Neural cell (in vitro differentiated cells): ENCODE measurements at regions not wholly inside any gene's neighbourhood (a gene's known extent, or its start where the extent isn't known, plus 50 kb on each side); places are given as distances from the start of the nearest gene placed in this dataset.

ENCODE experiments used
- H2AFZ ChIP-seq: fragments of 200-600, 300-800 bp; sonication (generic), shearing (Covaris generic); 2 replicates; pipeline ENCODE4 v1.6.0; 2014; ENCODE audit warnings: low read depth, mild to moderate bottlenecking, antibody characterized with exemption, low read length, moderate library complexity
- H3F3A ChIP-seq: fragments of 200-600 bp; shearing (Covaris generic); 2 replicates; pipeline ENCODE4 v1.6.1; 2016; ENCODE audit warnings: mild to moderate bottlenecking, moderate library complexity, mixed read lengths, antibody characterized with exemption, low read length; ENCODE audit not compliant: insufficient read depth, poor library complexity, severe bottlenecking
- H3K27ac ChIP-seq: fragments of 200-600, 300-800 bp; sonication (generic), shearing (Covaris generic); 2 replicates; pipeline ENCODE4 v1.5.1; 2014; ENCODE audit warnings: mild to moderate bottlenecking, low read length, moderate library complexity
- H3K27me3 ChIP-seq: fragments of 300-800, 200-600 bp; sonication (generic), shearing (Covaris generic); 2 replicates; pipeline ENCODE4 v1.6.0; 2014; ENCODE audit warnings: mild to moderate bottlenecking, low read depth, low read length, moderate library complexity; ENCODE audit not compliant: insufficient read depth
- H3K36me3 ChIP-seq: fragments of 300-800, 200-600 bp; sonication (generic), shearing (Covaris generic); 2 replicates; pipeline ENCODE4 v1.5.1; 2014; ENCODE audit warnings: mild to moderate bottlenecking, antibody characterized with exemption, low read length, moderate library complexity; ENCODE audit not compliant: insufficient read depth
- H3K4me2 ChIP-seq: fragments of 300-800, 200-600 bp; sonication (generic), shearing (Covaris generic); 2 replicates; pipeline ENCODE4 v1.6.0; 2014; ENCODE audit warnings: mild to moderate bottlenecking, low read length
- H3K4me3 ChIP-seq: fragments of 300-800, 200-600 bp; sonication (generic), shearing (Covaris generic); 2 replicates; pipeline ENCODE4 v1.5.1; 2014; ENCODE audit warnings: mild to moderate bottlenecking, low read length, moderate library complexity
- H3K79me2 ChIP-seq: fragments of 200-600 bp; shearing (Covaris generic); replicated peaks from 2 replicates; pipeline ENCODE4 v1.6.0; 2014; ENCODE audit warnings: mild to moderate bottlenecking, low read length, moderate library complexity; ENCODE audit not compliant: insufficient read depth
- H3K9ac ChIP-seq: fragments of 300-800, 200-600 bp; sonication (generic), shearing (Covaris generic); 2 replicates; pipeline ENCODE4 v1.6.1; 2016; ENCODE audit warnings: mild to moderate bottlenecking, low read length, mixed read lengths
- H3K9me2 ChIP-seq: fragments of 200-600 bp; shearing (Covaris generic); 2 replicates; pipeline ENCODE4 v1.6.1; 2016; ENCODE audit warnings: mild to moderate bottlenecking, low read length, mixed read lengths; ENCODE audit not compliant: insufficient read depth
- H3K9me3 ChIP-seq: fragments of 200-600, 300-800 bp; sonication (generic), shearing (Covaris generic); 2 replicates; pipeline ENCODE4 v1.6.1; 2016; ENCODE audit warnings: mild to moderate bottlenecking, mixed run types, low read length, moderate library complexity, mixed read lengths
- H4K20me1 ChIP-seq: fragments of 200-600 bp; shearing (Covaris generic); 2 replicates; pipeline ENCODE4 v1.6.1; 2016; ENCODE audit warnings: mild to moderate bottlenecking, mixed run types; ENCODE audit not compliant: insufficient read depth
- CTCF ChIP-seq: fragments of 450-650 bp; IDR thresholded peaks from 2 replicates; pipeline ENCODE4 v1.5.1; 2014; ENCODE audit warnings: antibody characterized with exemption, mild to moderate bottlenecking, moderate library complexity; ENCODE audit not compliant: poor library complexity, severe bottlenecking
- EP300 ChIP-seq: fragments of 450-650 bp; conservative IDR thresholded peaks from 2 replicates; pipeline ENCODE4 v1.6.1; 2014; ENCODE audit warnings: antibody characterized with exemption, mild to moderate bottlenecking, moderate library complexity; ENCODE audit not compliant: poor library complexity, severe bottlenecking
- EZH2 ChIP-seq: fragments of 200-600, 300-800 bp; shearing (Covaris generic), sonication (generic); IDR thresholded peaks from 2 replicates; pipeline ENCODE4 v1.6.1; 2014; ENCODE audit warnings: antibody characterized with exemption, low read length, borderline replicate concordance, mild to moderate bottlenecking; ENCODE audit not compliant: insufficient read depth, poor library complexity, severe bottlenecking
- MXI1 ChIP-seq: fragments of 450-650 bp; conservative IDR thresholded peaks from 2 replicates; pipeline ENCODE4 v1.6.1; 2014; ENCODE audit warnings: antibody characterized with exemption, mild to moderate bottlenecking; ENCODE audit not compliant: poor library complexity, severe bottlenecking
- POLR2AphosphoS5 ChIP-seq: IDR thresholded peaks from 2 replicates; pipeline ENCODE4 v1.6.1; 2012
- RAD21 ChIP-seq: fragments of 450-650 bp; conservative IDR thresholded peaks from 2 replicates; pipeline ENCODE4 v1.6.1; 2014; ENCODE audit warnings: antibody characterized with exemption, mild to moderate bottlenecking, moderate library complexity
- REST ChIP-seq: IDR thresholded peaks from 2 replicates; pipeline ENCODE4 v1.6.1; 2012; ENCODE audit warnings: borderline replicate concordance
- SMC3 ChIP-seq: fragments of 450-650 bp; conservative IDR thresholded peaks from 2 replicates; pipeline ENCODE4 v1.6.1; 2014; ENCODE audit warnings: antibody characterized with exemption, mild to moderate bottlenecking, moderate library complexity; ENCODE audit not compliant: poor library complexity
- TAF1 ChIP-seq: IDR thresholded peaks from 2 replicates; pipeline ENCODE4 v1.6.1; 2012; ENCODE audit warnings: low read depth

- no peak overlapping the region for H3K27ac ChIP-seq
- no peak overlapping the region for H2AFZ ChIP-seq
- H3K4me2 ChIP-seq, result no peak overlapping the region
Observed at GRCh38 chrX:20718592-20719380, 452.1 kb upstream of the RPS6KA3 start.

GRCh38 chrX:20715176-20715575 lies 448.5 kb upstream of the RPS6KA3 start:
- no peak overlapping the region for H3K27ac ChIP-seq
- no peak for TF ChIP-seq REST
- no peak for TF ChIP-seq RAD21
- TF ChIP-seq EZH2, result no peak
- no peak for TF ChIP-seq SMC3
- no peak for TF ChIP-seq MXI1
- TF ChIP-seq TAF1, result no peak

More at GRCh38 chrX:20718592-20719380, 452.1 kb upstream of the RPS6KA3 start:
- Histone ChIP-seq H3K79me2 (no peaks in the 10 kb centered on the region), H3K9me2 (no peaks in the 10 kb centered on the region), H3K9me3 (no peaks in the 10 kb centered on the region), H4K20me1 (no peaks in the 10 kb centered on the region), H3K27me3 (no peaks in the 10 kb centered on the region), H3K36me3 (no peaks in the 10 kb centered on the region), H3K9ac (no peak overlapping the region), H3K4me3 (no peak overlapping the region), H3F3A (no peaks in the 10 kb centered on the region)
- TF ChIP-seq TAF1 (no peak), EZH2 (no peak), RAD21 (no peak), POLR2AphosphoS5 (no peak), SMC3 (no peak), CTCF (no peak), REST (no peak), MXI1 (no peak), EP300 (no peak)

More at GRCh38 chrX:20715176-20715575, 448.5 kb upstream of the RPS6KA3 start:
- Histone ChIP-seq H3K9me3 (no peaks in the 10 kb centered on the region), H3K36me3 (no peaks in the 10 kb centered on the region), H3K4me2 (no peak overlapping the region), H3K9me2 (no peaks in the 10 kb centered on the region), H3K79me2 (no peaks in the 10 kb centered on the region), H4K20me1 (no peaks in the 10 kb centered on the region), H3K27me3 (no peaks in the 10 kb centered on the region), H2AFZ (no peak overlapping the region), H3F3A (no peaks in the 10 kb centered on the region), H3K4me3 (no peak overlapping the region), H3K9ac (no peak overlapping the region)
